ENCODE measurements at regions not wholly inside any gene's neighbourhood (a gene's known extent, or its start where the extent isn't known, plus 50 kb on each side); places are given as distances from the start of the nearest gene placed in this dataset.

DNA sequence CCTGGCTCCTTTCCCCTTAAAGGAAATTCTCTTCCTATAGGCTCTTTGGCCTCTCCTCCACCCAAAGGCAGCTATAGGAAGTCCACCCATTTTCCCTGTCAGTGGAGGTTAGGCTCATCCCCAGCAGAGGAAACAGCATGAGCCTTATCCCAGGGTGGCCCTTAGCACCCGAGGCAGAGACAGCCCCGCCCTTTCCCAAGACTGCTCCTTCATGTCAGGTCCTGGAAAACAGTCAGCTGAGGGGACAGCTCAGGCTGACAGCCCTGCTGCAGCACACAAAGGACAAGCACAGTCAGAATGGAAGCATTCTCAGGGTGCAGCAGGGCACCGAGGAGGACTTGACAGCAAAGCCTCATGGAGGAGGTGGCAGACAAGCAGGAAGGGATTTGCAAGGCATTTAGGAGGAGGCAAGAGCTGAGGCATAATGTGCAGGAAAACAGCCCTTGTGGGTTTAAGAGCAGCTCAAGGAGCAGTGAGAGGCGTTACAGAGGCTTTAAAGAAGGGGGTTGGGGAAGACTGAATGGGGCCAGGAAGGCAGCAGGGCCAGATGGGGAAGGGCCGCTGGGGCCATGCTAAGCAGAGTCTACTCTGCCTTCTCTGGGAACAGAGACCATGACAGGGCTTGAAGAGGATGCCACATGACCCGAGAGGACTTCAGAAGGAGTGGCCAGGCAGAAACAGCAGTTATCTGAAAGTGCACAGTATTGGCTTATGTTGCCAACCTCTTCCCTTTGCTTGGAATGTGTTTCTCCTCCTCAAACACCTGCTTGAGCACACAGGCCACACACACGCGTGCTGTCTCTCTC, 216.6 kb downstream of the SH3BP4 start:
- CTCF ChIA-PET, result interaction anchor here (0.9 kb wide), 1 partner anchor 10 kb away, joined by 3 read pairs; no protein-coding TSS in a partner anchor
- TF ChIP-seq, protein P1, sequence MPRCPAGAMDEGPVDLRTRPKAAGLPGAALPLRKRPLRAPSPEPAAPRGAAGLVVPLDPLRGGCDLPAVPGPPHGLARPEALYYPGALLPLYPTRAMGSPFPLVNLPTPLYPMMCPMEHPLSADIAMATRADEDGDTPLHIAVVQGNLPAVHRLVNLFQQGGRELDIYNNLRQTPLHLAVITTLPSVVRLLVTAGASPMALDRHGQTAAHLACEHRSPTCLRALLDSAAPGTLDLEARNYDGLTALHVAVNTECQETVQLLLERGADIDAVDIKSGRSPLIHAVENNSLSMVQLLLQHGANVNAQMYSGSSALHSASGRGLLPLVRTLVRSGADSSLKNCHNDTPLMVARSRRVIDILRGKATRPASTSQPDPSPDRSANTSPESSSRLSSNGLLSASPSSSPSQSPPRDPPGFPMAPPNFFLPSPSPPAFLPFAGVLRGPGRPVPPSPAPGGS (IDR thresholded peaks at IDR 0.05), result no peak
- TF ChIP-seq MAZ (IDR thresholded peaks at IDR 0.05; ENCODE audit: borderline replicate concordance, low read depth, low read length) (no peak), TP53 (CRISPR knock-in tag; IDR thresholded peaks at IDR 0.05) (no peak)
- TF ChIP-seq, protein P2, sequence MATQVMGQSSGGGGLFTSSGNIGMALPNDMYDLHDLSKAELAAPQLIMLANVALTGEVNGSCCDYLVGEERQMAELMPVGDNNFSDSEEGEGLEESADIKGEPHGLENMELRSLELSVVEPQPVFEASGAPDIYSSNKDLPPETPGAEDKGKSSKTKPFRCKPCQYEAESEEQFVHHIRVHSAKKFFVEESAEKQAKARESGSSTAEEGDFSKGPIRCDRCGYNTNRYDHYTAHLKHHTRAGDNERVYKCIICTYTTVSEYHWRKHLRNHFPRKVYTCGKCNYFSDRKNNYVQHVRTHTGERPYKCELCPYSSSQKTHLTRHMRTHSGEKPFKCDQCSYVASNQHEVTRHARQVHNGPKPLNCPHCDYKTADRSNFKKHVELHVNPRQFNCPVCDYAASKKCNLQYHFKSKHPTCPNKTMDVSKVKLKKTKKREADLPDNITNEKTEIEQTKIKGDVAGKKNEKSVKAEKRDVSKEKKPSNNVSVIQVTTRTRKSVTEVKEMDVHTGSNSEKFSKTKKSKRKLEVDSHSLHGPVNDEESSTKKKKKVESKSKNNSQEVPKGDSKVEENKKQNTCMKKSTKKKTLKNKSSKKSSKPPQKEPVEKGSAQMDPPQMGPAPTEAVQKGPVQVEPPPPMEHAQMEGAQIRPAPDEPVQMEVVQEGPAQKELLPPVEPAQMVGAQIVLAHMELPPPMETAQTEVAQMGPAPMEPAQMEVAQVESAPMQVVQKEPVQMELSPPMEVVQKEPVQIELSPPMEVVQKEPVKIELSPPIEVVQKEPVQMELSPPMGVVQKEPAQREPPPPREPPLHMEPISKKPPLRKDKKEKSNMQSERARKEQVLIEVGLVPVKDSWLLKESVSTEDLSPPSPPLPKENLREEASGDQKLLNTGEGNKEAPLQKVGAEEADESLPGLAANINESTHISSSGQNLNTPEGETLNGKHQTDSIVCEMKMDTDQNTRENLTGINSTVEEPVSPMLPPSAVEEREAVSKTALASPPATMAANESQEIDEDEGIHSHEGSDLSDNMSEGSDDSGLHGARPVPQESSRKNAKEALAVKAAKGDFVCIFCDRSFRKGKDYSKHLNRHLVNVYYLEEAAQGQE (IDR thresholded peaks at IDR 0.05), result no peak
- TF ChIP-seq, protein P3, sequence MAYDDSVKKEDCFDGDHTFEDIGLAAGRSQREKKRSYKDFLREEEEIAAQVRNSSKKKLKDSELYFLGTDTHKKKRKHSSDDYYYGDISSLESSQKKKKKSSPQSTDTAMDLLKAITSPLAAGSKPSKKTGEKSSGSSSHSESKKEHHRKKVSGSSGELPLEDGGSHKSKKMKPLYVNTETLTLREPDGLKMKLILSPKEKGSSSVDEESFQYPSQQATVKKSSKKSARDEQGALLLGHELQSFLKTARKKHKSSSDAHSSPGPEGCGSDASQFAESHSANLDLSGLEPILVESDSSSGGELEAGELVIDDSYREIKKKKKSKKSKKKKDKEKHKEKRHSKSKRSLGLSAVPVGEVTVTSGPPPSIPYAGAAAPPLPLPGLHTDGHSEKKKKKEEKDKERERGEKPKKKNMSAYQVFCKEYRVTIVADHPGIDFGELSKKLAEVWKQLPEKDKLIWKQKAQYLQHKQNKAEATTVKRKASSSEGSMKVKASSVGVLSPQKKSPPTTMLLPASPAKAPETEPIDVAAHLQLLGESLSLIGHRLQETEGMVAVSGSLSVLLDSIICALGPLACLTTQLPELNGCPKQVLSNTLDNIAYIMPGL (CRISPR knock-in tag; IDR thresholded peaks at IDR 0.05; ENCODE audit: borderline replicate concordance), result no peak
- H3K27ac ChIP-seq, result peak overlapping the region; percentile 50 to 93
- 79% methylated on average over 7 of the region's 8 CpGs for WGBS (ENCODE audit: missing lambda C conversion rate)
- no peak overlapping the region for H3K4me3 ChIP-seq
- no peak for FAIRE-seq
- H3K9me3 ChIP-seq, result 0 out of 3 replicates have a peak, but pooled peaks cover 2% of the 10 kb centered on the region
- DNase-seq (ENCODE audit: low read depth in 1 of 2, low spot score in 1 of 2), result no peak
- ATAC-seq, result 0 out of 6 replicates have a peak, but pooled peaks of 1 of the 2 experiments have one; percentile 5
- peaks cover 43% of the 10 kb centered on the region for H3K4me1 ChIP-seq
- H3K4me2 ChIP-seq, result 0 out of 3 replicates have a peak overlapping the region, but pooled peaks have one; percentile 9
- POLR2A ChIA-PET, result no interaction called here

DNA sequence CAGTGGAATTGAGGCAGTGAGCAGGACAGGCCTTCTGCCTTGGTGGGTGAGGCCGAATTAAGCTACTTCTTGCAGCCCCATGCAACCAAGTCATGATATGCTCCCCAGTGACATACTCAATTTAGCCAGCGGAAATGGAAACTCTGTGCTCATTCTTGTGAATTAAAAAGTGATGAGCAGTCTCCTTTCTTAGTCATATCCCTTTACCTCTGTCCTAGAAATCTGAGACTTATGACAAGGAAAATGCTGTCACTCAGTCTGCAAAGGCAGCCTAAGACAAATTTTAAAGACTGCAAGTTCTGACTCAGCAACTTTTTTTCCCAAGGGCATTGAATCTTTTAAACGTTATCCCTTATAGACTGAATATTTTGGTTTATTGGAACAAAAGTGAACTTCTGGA, 218.2 kb downstream of the SH3BP4 start:
- 41% methylated on average over 3 of the region's 3 CpGs for WGBS (ENCODE audit: missing lambda C conversion rate)
- no peak for ATAC-seq
- TF ChIP-seq HOXB5 (CRISPR knock-in tag; IDR thresholded peaks at IDR 0.05) (no peak), MAFK (IDR thresholded peaks at IDR 0.05; ENCODE audit: partially characterized antibody) (peak; percentile 97), FOSL2 (IDR thresholded peaks at IDR 0.05) (no peak), FOSL2 (CRISPR knock-in tag; IDR thresholded peaks at IDR 0.05) (peak; percentile 46)
- peak overlapping the region; percentile 89 to 93 for H3K27ac ChIP-seq
- 0 out of 3 replicates have a peak, but pooled peaks cover 4% of the 10 kb centered on the region for H3K9me3 ChIP-seq
- H3K4me3 ChIP-seq, result no peak overlapping the region
- peak in 1 of 2 experiments; percentile 34 for DNase-seq (ENCODE audit: low read depth in 1 of 2, low spot score in 1 of 2)
- ChIA-PET CTCF (interaction anchor here (0.7 to 0.8 kb wide), 3 partner anchors 10 to 381 kb away, joined by 3 read pairs; no protein-coding TSS in a partner anchor), POLR2A (no interaction called here)
- H3K4me2 ChIP-seq, result peak overlapping the region; percentile 79
- H3K4me1 ChIP-seq, result peaks cover 43% of the 10 kb centered on the region
- FAIRE-seq, result no peak

DNA sequence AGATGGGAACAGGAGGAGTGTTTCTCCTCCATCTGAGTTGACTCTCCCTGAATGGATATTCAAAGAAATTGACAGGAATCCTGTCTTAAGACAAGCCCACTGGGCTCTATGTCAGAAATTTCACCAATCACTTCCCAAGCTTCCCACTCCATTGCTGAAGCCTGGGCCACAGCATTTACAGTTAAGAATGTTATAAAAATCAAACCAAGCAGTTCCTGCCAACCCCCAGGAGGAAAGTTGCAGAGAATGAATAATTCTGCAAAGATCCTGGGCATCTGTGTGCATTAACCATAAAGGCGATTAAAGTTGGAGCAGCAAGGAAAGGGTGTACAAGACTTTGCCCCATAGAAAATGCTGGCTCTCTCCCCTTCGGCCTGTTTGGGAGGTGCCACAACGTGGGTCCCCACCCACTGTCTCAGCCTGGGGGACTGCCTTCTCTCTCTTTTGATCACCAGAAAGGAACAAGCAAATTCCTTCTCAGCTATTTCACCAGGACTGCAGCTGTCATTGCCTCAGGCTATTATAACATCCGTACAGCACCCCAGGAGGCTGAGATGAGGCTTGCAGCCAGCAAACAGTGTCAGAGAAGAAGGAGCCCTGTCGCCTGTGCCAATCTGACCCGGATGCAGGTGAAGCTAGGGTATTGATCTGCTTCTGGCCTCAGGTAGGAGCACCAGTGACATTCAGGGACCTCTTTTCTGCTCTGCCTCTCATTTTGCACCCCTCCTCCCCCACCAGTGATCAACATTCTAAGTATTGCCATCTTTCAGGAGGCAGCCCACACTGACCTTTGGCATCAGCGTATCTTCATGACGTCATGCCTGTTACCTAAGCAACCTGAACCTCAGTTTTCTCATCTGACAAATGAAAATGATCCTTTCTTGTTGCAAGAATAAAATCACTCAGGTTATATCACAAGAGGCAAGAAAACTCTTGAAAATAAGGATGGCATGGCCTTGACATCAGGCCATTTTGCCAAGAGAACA, 219.0 kb downstream of the SH3BP4 start:
- H3K9me3 ChIP-seq, result peaks cover 4% of the 10 kb centered on the region; the same call in 1 of the 3 replicates
- ChIA-PET CTCF (interaction anchor here (0.7 to 1.2 kb wide), 5 partner anchors 10 to 359 kb away, joined by 3 to 5 read pairs (median 3); no protein-coding TSS in a partner anchor), POLR2A (interaction anchor here (0.6 kb wide), 1 partner anchor 129 kb away, joined by 3 read pairs; no protein-coding TSS in a partner anchor)
- FAIRE-seq, result peak; percentile 70
- 0 out of 3 replicates have a peak overlapping the region, but pooled peaks have one; percentile 17 for H3K4me3 ChIP-seq
- peak; percentile 92 to 93 for ATAC-seq
- H3K27ac ChIP-seq, result peak overlapping the region; percentile 89 to 93
- peak; percentile 80 to 86 for DNase-seq (ENCODE audit: low read depth in 1 of 2, low spot score in 1 of 2)
- H3K4me1 ChIP-seq, result peaks cover 43% of the 10 kb centered on the region
- H3K4me2 ChIP-seq, result peak overlapping the region; percentile 79
- WGBS (ENCODE audit: missing lambda C conversion rate), result 7% methylated on average over 8 of the region's 8 CpGs
- TF ChIP-seq FOSL2 (IDR thresholded peaks at IDR 0.05) (no peak), FOSL2 (CRISPR knock-in tag; IDR thresholded peaks at IDR 0.05) (peak; percentile 21; the same call in 1 of the 2 replicates), CEBPB (IDR thresholded peaks at IDR 0.05) (peak; percentile 5 to 26; a peak in 1 of 4 replicates), JUNB (IDR thresholded peaks at IDR 0.05) (0 out of 2 replicates have a peak, but pooled peaks have one; percentile 20), HOXA7 (CRISPR knock-in tag; IDR thresholded peaks at IDR 0.05) (0 out of 2 replicates have a peak, but pooled peaks have one; percentile 45), CHD2 (IDR thresholded peaks at IDR 0.05; ENCODE audit: low read length, partially characterized antibody) (no peak), HOXB13 (CRISPR knock-in tag; IDR thresholded peaks at IDR 0.05; ENCODE audit: low read depth) (0 out of 2 replicates have a peak, but pooled peaks have one; percentile 19), RFX5 (IDR thresholded peaks at IDR 0.05) (no peak), SMC3 (IDR thresholded peaks at IDR 0.05) (peak; percentile 38; the same call in 2 of the 3 replicates), NR3C1 (IDR thresholded peaks at IDR 0.05) (no peak), MYC (IDR thresholded peaks at IDR 0.05; ENCODE audit: borderline replicate concordance, low read length) (no peak), RCOR1 (IDR thresholded peaks at IDR 0.05; ENCODE audit: low read depth, low read length) (no peak), JUN (IDR thresholded peaks at IDR 0.05) (peak in 1 of 2 experiments; percentile 55; a peak in 1 of 5 replicates), CBX8 (IDR thresholded peaks at IDR 0.05) (no peak), MAFK (IDR thresholded peaks at IDR 0.05; ENCODE audit: partially characterized antibody) (no peak), SREBF2 (IDR thresholded peaks at IDR 0.05) (no peak)
- TF ChIP-seq, protein P4, sequence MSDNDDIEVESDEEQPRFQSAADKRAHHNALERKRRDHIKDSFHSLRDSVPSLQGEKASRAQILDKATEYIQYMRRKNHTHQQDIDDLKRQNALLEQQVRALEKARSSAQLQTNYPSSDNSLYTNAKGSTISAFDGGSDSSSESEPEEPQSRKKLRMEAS (IDR thresholded peaks at IDR 0.05), result 0 out of 2 replicates have a peak, but pooled peaks have one; percentile 43
